Frontal cortex (tissue), 3 donors: ENCODE measurements at regions not wholly inside any gene's neighbourhood (a gene's known extent, or its start where the extent isn't known, plus 50 kb on each side); places are given as distances from the start of the nearest gene placed in this dataset.

Experiments
- DNase-seq, 2 donors: peaks; one replicate each; pipeline ENCODE4 v3.0.0; 2012; ENCODE audit warnings: low spot score in 2 of 2
- FAIRE-seq: peaks from 2 replicates; lab custom pipeline; 2012; peaks lifted over from hg19 to GRCh38; lab: Jason Lieb, UNC
- donor health status: control.
- donor health status: control.
- donor health status: control.

GRCh38 chr7:28291559-28291958, 111.0 kb upstream of the JAZF1 start:
- FAIRE-seq (no peak), DNase-seq (no peak)

GRCh38 chr7:28292834-28293526, 112.4 kb upstream of the JAZF1 start:
- no peak for FAIRE-seq

GRCh38 chr7:28293527-28293835, 112.9 kb upstream of the JAZF1 start:
- FAIRE-seq, result no peak
- no peak for DNase-seq

More at GRCh38 chr7:28292834-28293526, 112.4 kb upstream of the JAZF1 start:
- DNase-seq, result no peak

- FAIRE-seq, result no peak
- no peak for DNase-seq
Measured at GRCh38 chr7:28296571-28297483, 115.5 kb upstream of the CREB5 start.

GRCh38 chr7:28297801-28298459, 114.4 kb upstream of the CREB5 start:
- FAIRE-seq, result no peak
- no peak for DNase-seq

- no peak for FAIRE-seq
- DNase-seq, result peak; percentile 23 to 35
Measured at GRCh38 chr7:28298870-28299518, 113.3 kb upstream of the CREB5 start.

GRCh38 chr7:28299556-28299955, 112.8 kb upstream of the CREB5 start:
- no peak for DNase-seq
- no peak for FAIRE-seq

- FAIRE-seq (no peak), DNase-seq (no peak)
Measured at GRCh38 chr7:28300488-28300887, 111.8 kb upstream of the CREB5 start.

GRCh38 chr7:28301148-28301641, 111.1 kb upstream of the CREB5 start:
- no peak for FAIRE-seq
- no peak for DNase-seq

- DNase-seq (no peak), FAIRE-seq (no peak)
Measured at GRCh38 chr7:28304290-28304689, 108.0 kb upstream of the CREB5 start.

GRCh38 chr7:28309704-28310459, 102.4 kb upstream of the CREB5 start:
- FAIRE-seq, result no peak

GRCh38 chr7:28310460-28310848, 101.9 kb upstream of the CREB5 start:
- FAIRE-seq (no peak), DNase-seq (no peak)

More at GRCh38 chr7:28309704-28310459, 102.4 kb upstream of the CREB5 start:
- DNase-seq, result no peak

GRCh38 chr7:28311670-28312069, 100.6 kb upstream of the CREB5 start:
- FAIRE-seq (no peak), DNase-seq (no peak)

GRCh38 chr7:28312948-28313347, 99.4 kb upstream of the CREB5 start:
- DNase-seq (no peak), FAIRE-seq (no peak)

- no peak for DNase-seq
- FAIRE-seq, result no peak
Measured at GRCh38 chr7:28314841-28315240, 97.5 kb upstream of the CREB5 start.

GRCh38 chr7:28315565-28316410, 96.5 kb upstream of the CREB5 start:
- no peak for DNase-seq
- FAIRE-seq, result no peak

GRCh38 chr7:28316489-28316888, 95.8 kb upstream of the CREB5 start:
- no peak for DNase-seq
- FAIRE-seq, result no peak

- FAIRE-seq, result no peak
Measured at GRCh38 chr7:28318101-28318762, 94.1 kb upstream of the CREB5 start.

More at GRCh38 chr7:28318101-28318762, 94.1 kb upstream of the CREB5 start:
- DNase-seq, result no peak
